ENCODE measurements at regions not wholly inside any gene's neighbourhood (a gene's known extent, or its start where the extent isn't known, plus 50 kb on each side); places are given as distances from the start of the nearest gene placed in this dataset.

DNA sequence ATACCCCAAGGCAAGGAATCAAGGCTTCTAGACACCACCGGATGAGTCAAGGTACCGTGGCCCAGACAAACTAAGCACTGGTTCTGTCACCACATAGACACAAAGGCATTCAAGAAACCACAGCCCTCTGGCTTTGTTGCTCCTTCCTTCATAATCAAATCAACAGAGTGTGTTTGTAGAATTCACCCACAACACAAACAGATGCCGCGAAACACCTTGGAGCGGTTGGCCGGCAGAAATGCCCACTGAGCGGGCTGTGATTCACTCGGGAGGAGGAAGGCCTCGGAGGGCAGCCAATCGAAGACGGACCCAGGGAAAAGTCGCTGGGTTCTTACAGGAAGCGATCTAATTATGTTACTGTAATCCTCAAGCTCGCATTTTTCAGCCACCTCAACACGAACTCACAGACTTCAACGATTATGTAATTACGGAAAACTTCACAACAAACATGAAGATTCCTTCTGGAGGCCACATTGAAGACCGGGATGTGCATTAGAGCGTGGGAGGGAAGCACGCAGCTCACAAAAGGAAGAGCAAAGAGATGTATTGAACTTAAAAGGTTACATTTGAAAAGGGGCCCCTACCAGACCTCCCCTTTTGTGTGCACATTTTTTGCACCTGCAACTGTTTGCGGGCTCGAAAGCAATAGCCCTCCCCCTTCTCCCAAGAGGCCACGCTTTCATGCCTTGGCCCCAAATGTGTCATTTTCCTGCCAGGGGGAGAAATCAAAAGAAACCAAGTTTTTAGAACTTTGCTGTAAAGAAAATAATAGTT, 184.7 kb upstream of the PREP start:
- DNase-seq (ENCODE audit: low read depth in 2 of 2), result peak; percentile 63 to 68

DNA sequence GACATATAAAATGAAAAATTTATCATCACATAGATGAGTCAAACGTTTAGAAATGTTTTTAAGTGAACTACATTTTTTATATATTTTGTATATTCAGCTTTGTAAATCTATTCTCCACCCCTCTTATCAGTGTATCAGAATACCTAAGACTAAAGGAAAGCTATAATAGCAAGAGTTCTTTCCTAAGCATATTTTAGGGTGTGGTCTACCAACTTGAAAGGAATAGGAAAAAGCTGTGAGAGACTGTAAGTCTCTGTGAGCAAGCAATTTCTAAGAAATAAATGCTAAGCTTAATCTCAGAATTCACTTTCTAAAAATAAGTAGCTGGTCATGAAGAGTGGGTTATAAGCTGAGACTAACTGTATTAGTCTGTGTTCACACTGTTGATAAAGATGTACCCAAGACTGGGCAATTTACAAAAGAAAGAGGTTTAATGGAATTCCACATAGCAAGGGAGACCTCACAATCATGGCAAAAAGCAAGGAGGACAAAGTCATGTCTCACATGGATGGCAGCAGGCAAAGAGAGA, 175.4 kb upstream of the PREP start:
- no peak for DNase-seq (ENCODE audit: low read depth in 2 of 2)

DNA sequence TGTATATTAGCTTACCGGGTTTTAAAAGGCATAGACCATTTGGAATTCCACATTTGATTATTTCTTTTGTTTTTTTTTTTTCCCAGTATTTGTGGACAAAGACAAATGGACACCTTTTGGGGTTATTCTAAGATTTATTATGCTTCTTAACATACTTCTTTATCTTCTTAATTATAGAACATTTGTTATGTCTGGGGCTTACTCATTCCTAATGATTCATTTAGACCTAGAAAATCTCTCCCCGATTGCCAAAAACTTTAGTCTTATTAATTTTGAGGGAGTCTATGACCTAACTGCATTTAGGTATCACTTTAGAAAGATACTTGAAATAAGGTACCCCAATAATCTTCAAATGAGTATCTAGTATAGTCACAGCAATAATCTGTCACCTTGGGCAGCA, 170.7 kb upstream of the PREP start:
- DNase-seq (ENCODE audit: low read depth in 2 of 2), result no peak

GRCh38 chr6:105573138-105573537, 170.3 kb upstream of the PREP start:
- DNase-seq (ENCODE audit: low read depth in 2 of 2), result no peak

- DNase-seq (ENCODE audit: low read depth in 2 of 2), result no peak
These were observed 167.5 kb upstream of the PREP start for GRCh38 chr6:105570416-105570815.

DNA sequence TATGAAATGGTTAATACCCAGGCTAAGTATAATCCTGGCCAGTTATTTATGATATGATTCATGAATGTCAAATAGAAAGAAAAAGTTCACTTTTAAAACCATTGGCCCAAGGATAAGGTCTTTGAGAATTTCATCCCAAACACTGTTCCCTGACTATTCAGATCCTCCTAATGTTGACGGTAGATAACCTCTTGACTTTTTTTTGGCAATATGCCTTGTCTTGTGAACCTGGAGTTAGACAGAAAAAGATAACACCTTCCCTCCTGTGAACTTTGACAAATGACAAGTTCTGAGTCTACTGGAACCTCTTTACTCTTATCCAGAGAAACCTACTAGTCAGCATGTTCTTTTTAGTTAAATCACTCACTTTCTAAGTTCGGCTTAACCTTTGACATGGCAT, 166.8 kb upstream of the PREP start:
- no peak for DNase-seq (ENCODE audit: low read depth in 2 of 2)

- no peak for DNase-seq (ENCODE audit: low read depth in 2 of 2)
These were observed 165.9 kb upstream of the PREP start for GRCh38 chr6:105568751-105569150.

- DNase-seq (ENCODE audit: low read depth in 2 of 2), result no peak
These were observed 165.3 kb upstream of the PREP start for GRCh38 chr6:105568142-105568541.

- no peak for DNase-seq (ENCODE audit: low read depth in 2 of 2)
These were observed 164.3 kb upstream of the PREP start for GRCh38 chr6:105567140-105567539.

- no peak for DNase-seq (ENCODE audit: low read depth in 2 of 2)
These were observed 163.6 kb upstream of the PREP start for GRCh38 chr6:105566503-105566902.

- DNase-seq (ENCODE audit: low read depth in 2 of 2), result no peak
These were observed 161.4 kb upstream of the PREP start for GRCh38 chr6:105564121-105564902.

GRCh38 chr6:105562027-105562426, 159.1 kb upstream of the PREP start:
- DNase-seq (ENCODE audit: low read depth in 2 of 2), result no peak

- DNase-seq (ENCODE audit: low read depth in 2 of 2), result no peak
These were observed 158.6 kb upstream of the PREP start for GRCh38 chr6:105561486-105561885.

DNA sequence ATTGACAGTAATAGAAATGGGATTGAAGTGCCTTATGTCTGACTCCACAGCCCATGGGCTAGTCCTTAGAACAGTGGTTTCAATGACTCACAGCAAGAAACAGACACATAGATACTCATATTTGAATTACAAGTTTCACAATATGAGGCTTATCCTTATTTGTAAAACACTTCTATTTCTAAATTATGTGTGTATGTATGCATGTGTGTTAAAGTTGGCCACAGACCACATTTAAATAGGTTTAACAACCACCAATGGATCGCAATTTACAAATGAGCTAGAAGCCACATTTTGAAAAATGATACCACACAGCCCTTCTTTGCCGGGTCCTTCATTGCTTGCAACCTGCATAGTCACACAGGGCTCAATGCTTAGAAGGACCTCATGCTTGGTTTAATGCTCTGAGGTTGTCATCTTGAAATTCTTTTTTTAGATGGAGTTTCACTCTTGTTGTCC, 157.8 kb upstream of the PREP start:
- DNase-seq (ENCODE audit: low read depth in 2 of 2), result peak in 1 of 2 experiments; percentile 10

- DNase-seq (ENCODE audit: low read depth in 2 of 2), result no peak
These were observed 154.4 kb upstream of the PREP start for GRCh38 chr6:105557291-105557690.

GRCh38 chr6:105553171-105553570, 150.3 kb upstream of the PREP start:
- no peak for DNase-seq (ENCODE audit: low read depth in 2 of 2)

- DNase-seq (ENCODE audit: low read depth in 2 of 2), result no peak
These were observed 148.2 kb upstream of the PREP start for GRCh38 chr6:105550955-105551620.

DNA sequence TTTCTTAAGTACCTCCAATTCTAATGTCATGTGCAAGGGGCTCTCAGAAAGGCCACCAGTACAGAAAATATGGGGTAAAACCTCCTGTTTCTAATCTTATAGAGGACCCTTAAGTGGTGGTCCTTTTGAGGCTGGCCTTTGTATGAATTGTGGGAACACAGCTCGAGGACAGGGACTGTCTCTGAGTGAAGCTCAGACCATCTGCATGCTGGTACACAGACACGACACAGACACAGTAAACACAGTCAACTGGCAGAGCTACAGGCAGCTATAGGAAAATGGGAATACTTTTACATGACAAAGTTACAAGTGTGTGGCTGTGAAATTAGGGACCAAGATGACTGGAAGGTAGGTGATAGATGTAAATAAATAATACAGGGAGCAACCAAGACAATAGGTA, 143.9 kb upstream of the PREP start:
- no peak for DNase-seq (ENCODE audit: low read depth in 2 of 2)

DNA sequence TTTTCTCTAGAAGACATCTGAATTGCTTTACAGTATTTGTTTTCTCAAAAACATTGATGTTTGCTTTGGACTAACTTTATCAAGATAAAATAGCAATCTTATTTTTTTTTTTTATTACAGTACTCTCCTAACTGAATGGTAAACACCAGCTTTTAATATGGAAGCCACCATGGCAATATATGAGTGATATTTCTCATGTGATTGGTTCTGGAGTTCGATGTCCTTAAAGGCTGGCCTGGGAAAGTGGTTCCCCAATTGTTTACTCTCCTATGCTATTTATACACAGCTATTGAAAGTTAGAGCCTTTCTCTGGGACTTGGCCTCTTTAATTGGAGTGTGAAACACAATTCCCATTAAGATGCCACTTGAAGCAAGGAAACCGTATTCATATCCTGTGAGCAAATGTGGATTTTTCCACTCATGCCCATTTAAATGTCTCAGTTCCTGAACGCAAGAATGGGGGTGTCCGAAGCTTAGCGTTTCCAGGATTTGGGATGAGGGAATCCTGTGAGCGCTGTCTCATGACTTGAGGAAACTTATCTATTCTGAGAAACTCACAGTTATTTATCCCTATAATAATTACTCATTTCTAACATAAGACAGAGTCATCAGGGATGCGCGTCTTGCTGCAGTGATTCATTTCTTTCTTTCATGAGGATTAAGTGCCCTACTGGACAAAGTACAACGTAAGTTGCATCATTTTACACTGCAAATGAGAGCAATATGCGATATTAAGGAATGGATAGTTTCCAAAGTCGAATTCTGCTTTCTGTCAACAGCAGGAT, 143.3 kb upstream of the PREP start:
- peak; percentile 47 to 70 for DNase-seq (ENCODE audit: low read depth in 2 of 2)

DNA sequence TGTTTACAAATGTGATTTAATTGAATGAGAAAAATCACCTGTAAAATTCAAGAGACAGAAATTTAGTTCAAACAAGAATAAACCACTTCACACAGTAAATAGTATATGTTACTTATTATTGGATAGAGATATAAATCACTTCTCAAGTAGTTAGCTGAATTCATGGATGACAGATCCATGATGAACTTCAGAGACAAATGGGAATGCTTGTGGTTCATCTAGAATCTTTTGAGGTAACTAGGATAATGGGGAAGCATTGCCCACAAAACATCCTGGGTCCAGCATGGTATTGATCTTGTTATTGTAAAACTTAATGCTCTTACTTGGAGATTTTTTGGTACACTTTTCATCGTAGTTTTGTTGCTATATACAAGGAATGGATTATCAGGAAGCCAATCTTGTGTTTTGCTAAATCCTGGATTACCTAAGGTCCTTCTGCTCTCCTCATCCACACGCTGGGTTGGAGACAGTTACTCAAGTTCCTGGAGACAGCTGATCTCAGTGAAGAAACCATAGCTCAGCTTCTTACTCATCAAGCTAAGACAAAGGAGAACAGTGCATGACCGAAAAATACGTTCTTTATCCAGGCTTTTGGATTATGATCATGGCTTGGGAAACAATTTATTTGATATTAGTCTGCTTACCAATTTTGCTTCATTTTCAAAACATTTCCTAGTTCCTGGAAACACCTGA, 142.5 kb upstream of the PREP start:
- no peak for DNase-seq (ENCODE audit: low read depth in 2 of 2)

- no peak for DNase-seq (ENCODE audit: low read depth in 2 of 2)
These were observed 137.0 kb upstream of the PREP start for GRCh38 chr6:105539911-105540310.
